Stimulated activated memory B cell treated with anti-CD40 and anti-IgM and Interleukin-4, amounts not matched to agents 10 μg/mL and 1 μg/mL and 100 μg/mL, for 72 hours (primary cell): ENCODE measurements at regions not wholly inside any gene's neighbourhood (a gene's known extent, or its start where the extent isn't known, plus 50 kb on each side); places are given as distances from the start of the nearest gene placed in this dataset.

Experiments used
- ATAC-seq: fragments of 150-1000 bp; cut with Tn5 transposase; 2 replicates; pipeline ENCODE4 v1.10.0; 2021
- H3K27ac Mint-ChIP-seq: one replicate; pipeline ENCODE4 v1.8.0; 2022; ENCODE audit warnings: mild to moderate bottlenecking, mixed read lengths
- H3K27me3 Mint-ChIP-seq: one replicate; pipeline ENCODE4 v1.8.0; 2022; ENCODE audit warnings: mixed read lengths
- H3K36me3 Mint-ChIP-seq: one replicate; pipeline ENCODE4 v1.8.0; 2022; ENCODE audit warnings: mixed read lengths
- H3K4me1 Mint-ChIP-seq: one replicate; pipeline ENCODE4 v1.8.0; 2022; ENCODE audit warnings: mixed read lengths
- H3K4me3 Mint-ChIP-seq: one replicate; pipeline ENCODE4 v1.8.0; 2022; ENCODE audit warnings: mild to moderate bottlenecking, moderate library complexity, mixed read lengths
- H3K9me3 Mint-ChIP-seq: one replicate; pipeline ENCODE4 v1.8.0; 2022; ENCODE audit warnings: mixed read lengths

DNA sequence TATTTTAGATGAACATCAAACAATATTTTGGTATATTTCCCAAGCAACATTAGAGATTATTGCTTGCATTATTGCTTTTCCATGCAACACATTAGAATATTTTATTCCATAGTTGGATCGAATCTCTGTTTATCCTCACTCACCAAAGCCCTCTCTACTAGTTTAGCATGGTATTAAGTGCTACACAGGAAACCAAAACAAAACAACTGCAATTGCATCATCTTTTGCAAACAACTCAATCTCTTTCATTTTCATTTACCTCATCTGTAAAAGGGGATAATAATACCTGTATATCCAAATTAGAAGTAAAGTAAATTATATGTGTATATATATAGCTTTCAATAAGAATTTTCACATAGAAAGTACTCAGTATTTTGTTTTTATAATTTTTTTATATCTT is 147.8 kb upstream of the PCDH9 start:
- ATAC-seq, result no peak
- no peaks in the 10 kb centered on the region for H3K9me3 Mint-ChIP-seq
- H3K27me3 Mint-ChIP-seq, result no peaks in the 10 kb centered on the region
- no peak overlapping the region for H3K27ac Mint-ChIP-seq
- H3K4me3 Mint-ChIP-seq, result no peak overlapping the region
- H3K36me3 Mint-ChIP-seq, result no peaks in the 10 kb centered on the region
- no peaks in the 10 kb centered on the region for H3K4me1 Mint-ChIP-seq

- Mint-ChIP-seq H3K9me3 (no peaks in the 10 kb centered on the region), H3K4me1 (no peaks in the 10 kb centered on the region), H3K36me3 (no peaks in the 10 kb centered on the region), H3K27ac (no peak overlapping the region), H3K27me3 (no peaks in the 10 kb centered on the region), H3K4me3 (no peak overlapping the region)
- no peak for ATAC-seq
Measured at GRCh38 chr13:67374391-67374790, 144.3 kb upstream of the PCDH9 start.

DNA sequence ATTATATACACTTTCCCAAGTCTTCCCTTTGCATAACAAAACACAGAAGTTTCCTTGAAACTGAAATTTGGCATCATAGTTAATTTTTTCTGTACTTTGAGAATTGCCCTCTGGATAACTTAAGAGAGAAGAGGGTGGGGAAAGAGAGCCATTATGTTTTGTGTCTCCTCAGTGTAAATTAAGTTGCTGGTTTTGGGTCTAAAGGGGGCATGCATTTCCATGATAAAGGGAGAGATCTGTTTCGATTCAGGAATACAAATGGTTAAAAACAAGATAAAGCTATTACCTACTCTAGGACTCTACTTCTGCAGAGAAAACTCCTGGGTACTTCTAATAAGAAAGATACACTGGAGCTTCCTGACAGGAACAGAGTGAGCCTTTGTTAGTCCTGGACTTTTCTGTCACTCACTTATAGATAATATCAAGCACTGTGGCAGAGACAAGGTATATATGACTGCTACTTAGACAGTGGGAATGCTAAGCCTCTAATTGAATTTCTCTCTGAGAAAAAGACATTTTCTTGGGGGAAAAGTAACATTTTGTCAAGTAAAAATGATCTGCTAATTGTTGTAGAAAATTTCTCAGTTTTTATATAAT is 142.8 kb upstream of the PCDH9 start:
- Mint-ChIP-seq H3K27ac (no peak overlapping the region), H3K9me3 (no peaks in the 10 kb centered on the region), H3K4me3 (no peak overlapping the region), H3K4me1 (no peaks in the 10 kb centered on the region), H3K36me3 (no peaks in the 10 kb centered on the region), H3K27me3 (no peaks in the 10 kb centered on the region)
- no peak for ATAC-seq

DNA sequence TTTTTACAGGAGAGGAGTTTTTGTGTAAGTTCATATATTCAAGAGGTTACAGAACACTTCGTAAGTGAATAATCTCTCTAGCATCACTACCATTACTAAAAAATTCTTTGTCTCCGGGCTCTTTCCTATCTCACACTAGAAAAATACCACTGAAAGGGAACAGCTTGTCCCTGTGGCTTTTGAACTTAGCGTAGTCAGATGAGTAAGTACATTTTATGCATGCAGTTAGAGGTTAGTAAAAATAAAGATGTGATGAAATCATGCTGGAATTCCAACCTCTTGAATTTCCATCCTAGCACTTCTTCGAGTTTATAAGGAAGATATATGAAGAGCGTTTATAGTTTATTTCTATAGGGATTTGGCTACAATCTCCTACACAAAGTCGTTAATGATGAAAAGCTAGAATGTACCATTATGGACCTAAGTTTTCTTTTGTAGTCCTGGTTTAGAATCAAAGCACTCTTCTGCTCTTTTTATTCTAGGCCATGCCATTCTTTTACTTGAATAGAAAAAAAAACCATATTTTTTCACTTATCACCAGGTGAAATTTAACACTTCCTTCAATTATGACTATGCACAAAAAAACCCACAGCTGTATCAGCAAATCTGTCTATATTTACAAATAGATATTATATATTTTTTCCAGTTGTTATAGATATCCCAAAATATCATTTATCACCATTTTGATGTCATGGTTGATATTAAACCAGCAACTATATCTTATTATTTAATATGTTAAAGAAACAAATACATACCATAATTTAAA is 139.9 kb upstream of the PCDH9 start:
- Mint-ChIP-seq H3K27ac (no peak overlapping the region), H3K9me3 (no peaks in the 10 kb centered on the region), H3K27me3 (no peaks in the 10 kb centered on the region), H3K36me3 (no peaks in the 10 kb centered on the region), H3K4me3 (no peak overlapping the region), H3K4me1 (no peaks in the 10 kb centered on the region)
- ATAC-seq, result no peak

GRCh38 chr13:67367399-67367798 is 137.3 kb upstream of the PCDH9 start:
- ATAC-seq, result no peak
- Mint-ChIP-seq H3K9me3 (no peaks in the 10 kb centered on the region), H3K4me1 (no peaks in the 10 kb centered on the region)

GRCh38 chr13:67366533-67366932 is 136.4 kb upstream of the PCDH9 start:
- Mint-ChIP-seq H3K9me3 (no peaks in the 10 kb centered on the region), H3K4me3 (no peak overlapping the region), H3K27me3 (no peaks in the 10 kb centered on the region), H3K4me1 (no peaks in the 10 kb centered on the region), H3K27ac (no peak overlapping the region), H3K36me3 (no peaks in the 10 kb centered on the region)
- no peak for ATAC-seq

More at GRCh38 chr13:67367399-67367798, 137.3 kb upstream of the PCDH9 start:
- H3K36me3 Mint-ChIP-seq, result no peaks in the 10 kb centered on the region
- no peak overlapping the region for H3K4me3 Mint-ChIP-seq
- H3K27ac Mint-ChIP-seq, result no peak overlapping the region
- no peaks in the 10 kb centered on the region for H3K27me3 Mint-ChIP-seq

GRCh38 chr13:67355812-67356476 is 125.8 kb upstream of the PCDH9 start:
- H3K27me3 Mint-ChIP-seq, result no peaks in the 10 kb centered on the region
- H3K4me3 Mint-ChIP-seq, result no peak overlapping the region
- no peak for ATAC-seq
- H3K4me1 Mint-ChIP-seq, result no peaks in the 10 kb centered on the region
- H3K36me3 Mint-ChIP-seq, result no peaks in the 10 kb centered on the region
- no peak overlapping the region for H3K27ac Mint-ChIP-seq
- H3K9me3 Mint-ChIP-seq, result no peaks in the 10 kb centered on the region

GRCh38 chr13:67353941-67354340 is 123.8 kb upstream of the PCDH9 start:
- peak; percentile 48 for ATAC-seq
- no peaks in the 10 kb centered on the region for H3K4me1 Mint-ChIP-seq
- no peak overlapping the region for H3K27ac Mint-ChIP-seq
- no peak overlapping the region for H3K4me3 Mint-ChIP-seq
- no peaks in the 10 kb centered on the region for H3K27me3 Mint-ChIP-seq
- H3K36me3 Mint-ChIP-seq, result no peaks in the 10 kb centered on the region
- no peaks in the 10 kb centered on the region for H3K9me3 Mint-ChIP-seq

GRCh38 chr13:67353031-67353430 is 122.9 kb upstream of the PCDH9 start:
- Mint-ChIP-seq H3K27me3 (no peaks in the 10 kb centered on the region), H3K4me1 (no peaks in the 10 kb centered on the region), H3K27ac (no peak overlapping the region), H3K36me3 (no peaks in the 10 kb centered on the region), H3K9me3 (no peaks in the 10 kb centered on the region), H3K4me3 (no peak overlapping the region)
- no peak for ATAC-seq

- no peak for ATAC-seq
- no peak overlapping the region for H3K27ac Mint-ChIP-seq
- no peaks in the 10 kb centered on the region for H3K27me3 Mint-ChIP-seq
- no peaks in the 10 kb centered on the region for H3K36me3 Mint-ChIP-seq
- H3K9me3 Mint-ChIP-seq, result no peaks in the 10 kb centered on the region
- H3K4me1 Mint-ChIP-seq, result no peaks in the 10 kb centered on the region
- H3K4me3 Mint-ChIP-seq, result no peak overlapping the region
Measured at GRCh38 chr13:67351909-67352308, 121.8 kb upstream of the PCDH9 start.

DNA sequence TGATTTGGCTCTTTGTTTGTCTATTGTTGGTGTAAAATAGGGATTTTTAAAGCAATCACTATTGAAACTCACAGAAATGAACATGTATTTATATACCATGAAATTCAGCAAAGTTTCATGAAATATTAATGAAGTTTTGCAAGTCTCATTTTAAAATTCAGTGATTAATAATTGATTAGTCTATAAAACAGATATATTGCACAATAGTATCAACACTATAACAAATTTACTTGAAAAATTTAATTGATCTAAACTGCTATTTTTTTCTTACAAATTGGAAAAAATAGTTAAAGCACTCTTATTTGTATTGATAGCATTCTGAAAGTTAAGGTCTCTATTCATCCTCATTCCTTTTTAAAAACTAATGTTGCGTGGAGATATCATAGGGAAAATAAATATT is 121.0 kb upstream of the PCDH9 start:
- no peaks in the 10 kb centered on the region for H3K27me3 Mint-ChIP-seq
- no peak overlapping the region for H3K4me3 Mint-ChIP-seq
- no peaks in the 10 kb centered on the region for H3K9me3 Mint-ChIP-seq
- ATAC-seq, result no peak
- H3K36me3 Mint-ChIP-seq, result no peaks in the 10 kb centered on the region
- no peaks in the 10 kb centered on the region for H3K4me1 Mint-ChIP-seq
- H3K27ac Mint-ChIP-seq, result no peak overlapping the region

DNA sequence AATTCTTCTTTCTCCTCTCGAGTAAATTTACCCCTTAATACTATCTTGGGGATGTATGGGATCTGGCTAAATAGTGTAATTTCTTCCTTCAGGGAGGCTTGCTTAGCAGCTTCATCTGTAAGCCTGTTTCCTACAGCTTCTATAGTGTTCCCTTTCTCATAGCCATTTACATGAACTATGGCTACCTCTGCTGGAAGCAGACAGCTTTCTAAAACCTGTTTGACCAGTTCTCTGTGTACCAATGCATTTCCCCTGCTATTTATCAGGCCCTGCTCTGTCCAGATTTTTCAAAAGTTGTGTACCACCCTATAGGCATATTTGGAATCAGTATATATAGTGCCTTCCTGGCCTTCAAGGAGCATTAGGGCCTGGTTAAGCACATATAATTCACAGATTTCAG is 113.6 kb upstream of the PCDH9 start:
- Mint-ChIP-seq H3K36me3 (no peaks in the 10 kb centered on the region), H3K9me3 (peaks cover 8% of the 10 kb centered on the region), H3K27ac (no peak overlapping the region), H3K4me1 (no peaks in the 10 kb centered on the region), H3K27me3 (no peaks in the 10 kb centered on the region), H3K4me3 (no peak overlapping the region)
- no peak for ATAC-seq

- no peaks in the 10 kb centered on the region for H3K4me1 Mint-ChIP-seq
- no peaks in the 10 kb centered on the region for H3K27me3 Mint-ChIP-seq
- no peaks in the 10 kb centered on the region for H3K36me3 Mint-ChIP-seq
- H3K4me3 Mint-ChIP-seq, result no peak overlapping the region
- H3K9me3 Mint-ChIP-seq, result peaks cover 15% of the 10 kb centered on the region
- no peak for ATAC-seq
- H3K27ac Mint-ChIP-seq, result no peak overlapping the region
Measured at GRCh38 chr13:67341406-67341805, 111.3 kb upstream of the PCDH9 start.

DNA sequence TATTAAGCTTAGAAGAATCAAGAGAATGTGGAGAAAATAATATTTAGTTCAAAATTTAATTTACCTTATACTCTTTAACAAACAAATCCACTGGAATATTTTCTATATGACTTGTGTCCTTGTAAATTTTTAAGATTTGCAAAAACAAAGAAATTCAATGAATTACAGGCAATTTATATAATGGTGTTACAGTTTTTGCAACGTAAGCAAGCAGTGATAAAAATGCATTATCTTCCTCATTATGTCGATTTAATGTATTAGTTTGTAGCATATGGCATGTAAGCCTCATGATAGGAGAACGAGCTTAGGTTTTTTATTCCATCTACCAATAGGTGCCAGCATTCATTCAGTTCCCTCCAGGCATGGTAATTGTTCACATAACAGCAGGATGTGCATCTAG is 100.0 kb upstream of the PCDH9 start:
- Mint-ChIP-seq H3K9me3 (no peaks in the 10 kb centered on the region), H3K27ac (no peak overlapping the region), H3K27me3 (no peaks in the 10 kb centered on the region), H3K4me3 (no peak overlapping the region), H3K36me3 (no peaks in the 10 kb centered on the region), H3K4me1 (no peaks in the 10 kb centered on the region)
- no peak for ATAC-seq

DNA sequence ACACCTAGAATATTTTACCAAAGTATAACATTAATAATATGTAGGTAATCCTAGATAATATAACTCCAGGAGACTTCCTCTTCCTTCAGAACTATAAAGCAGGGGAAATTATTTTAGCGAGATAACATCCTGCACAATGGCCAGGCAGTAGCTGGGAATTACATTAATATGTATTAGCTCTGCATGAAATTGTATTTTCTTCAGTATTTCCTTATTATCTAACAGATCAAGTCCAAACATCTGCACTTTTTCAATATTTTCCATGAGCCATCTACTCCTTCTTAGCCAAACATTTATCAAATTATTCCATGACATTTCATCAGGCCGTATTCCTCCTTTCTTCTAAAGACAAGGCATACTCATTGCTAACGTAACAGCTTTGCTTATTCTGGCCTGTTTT is 98.8 kb upstream of the PCDH9 start:
- Mint-ChIP-seq H3K4me3 (no peak overlapping the region), H3K4me1 (no peaks in the 10 kb centered on the region), H3K36me3 (no peaks in the 10 kb centered on the region), H3K9me3 (no peaks in the 10 kb centered on the region), H3K27me3 (no peaks in the 10 kb centered on the region), H3K27ac (no peak overlapping the region)
- no peak for ATAC-seq

- H3K36me3 Mint-ChIP-seq, result no peaks in the 10 kb centered on the region
- no peak for ATAC-seq
- H3K27me3 Mint-ChIP-seq, result no peaks in the 10 kb centered on the region
- H3K4me1 Mint-ChIP-seq, result no peaks in the 10 kb centered on the region
- H3K4me3 Mint-ChIP-seq, result no peak overlapping the region
- H3K27ac Mint-ChIP-seq, result no peak overlapping the region
- no peaks in the 10 kb centered on the region for H3K9me3 Mint-ChIP-seq
Measured at GRCh38 chr13:67318860-67319259, 88.7 kb upstream of the PCDH9 start.
